Lower lobe of right lung (tissue), 2 donors: ENCODE measurements at regions not wholly inside any gene's neighbourhood (a gene's known extent, or its start where the extent isn't known, plus 50 kb on each side); places are given as distances from the start of the nearest gene placed in this dataset.
"Not testable (repeated sequence)": the region's sequence is repeated elsewhere in the genome, so short reads cannot be mapped to it uniquely, and the experiment has no call there.

ENCODE experiments used
- ATAC-seq, 2 donors: fragments of 200-7000 bp; cut with Tn5 transposase; one replicate each; pipeline ENCODE4 v1.9.1; 2020 to 2022; ENCODE audit warnings: mild to moderate bottlenecking in 2 of 2, moderate library complexity in 2 of 2
- DNase-seq: peaks from one replicate; pipeline ENCODE4 v3.0.0-alpha.2; 2020
- H3K27ac ChIP-seq: fragments of 200-600 bp; one replicate; pipeline ENCODE4 v1.8.0; 2022
- H3K27me3 ChIP-seq: fragments of 200-600 bp; one replicate; pipeline ENCODE4 v1.8.0; 2022; ENCODE audit warnings: low read depth
- H3K36me3 ChIP-seq: fragments of 200-600 bp; one replicate; pipeline ENCODE4 v1.8.0; 2022; ENCODE audit warnings: mild to moderate bottlenecking
- H3K4me1 ChIP-seq: fragments of 200-600 bp; one replicate; pipeline ENCODE4 v1.8.0; 2022
- H3K4me3 ChIP-seq: fragments of 200-600 bp; one replicate; pipeline ENCODE4 v1.8.0; 2022; ENCODE audit warnings: mild to moderate bottlenecking
- H3K9me3 ChIP-seq: fragments of 200-600 bp; one replicate; pipeline ENCODE4 v1.8.0; 2022
- CTCF ChIP-seq: fragments of 200-600 bp; IDR thresholded peaks from one replicate; pipeline ENCODE4 v1.8.0; 2022; ENCODE audit warnings: antibody characterized with exemption, mild to moderate bottlenecking
- intact Hi-C: fragments of 100-400 bp; cut with DNase I; formaldehyde crosslinking; loops from one replicate; pipeline ENCODE4 v1.11.0; 2022
- donor health status: DM: no; HTN: yes; CAD: no; lungs with severe emphysema.

DNA sequence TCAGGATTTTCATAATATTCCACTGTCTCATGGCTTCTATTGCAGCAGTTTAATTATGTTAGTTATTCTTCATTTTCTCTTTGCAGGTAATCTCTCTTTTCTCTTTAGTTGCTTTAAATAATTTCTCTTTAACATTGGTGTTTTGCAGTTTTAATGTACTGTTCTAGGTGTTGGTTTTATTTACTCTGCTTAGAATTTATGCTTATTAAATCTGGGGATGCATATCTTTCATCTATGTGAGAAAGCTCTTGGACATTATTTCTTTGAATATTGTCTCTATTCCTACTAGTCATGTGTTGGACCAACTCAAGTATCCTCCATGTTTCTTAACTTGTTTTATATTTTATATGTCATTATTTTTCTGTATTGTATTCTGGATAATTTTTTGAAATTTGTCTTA is 218.7 kb upstream of the TUT7 start:
- H3K27me3 ChIP-seq, result no peaks in the 10 kb centered on the region
- no peaks in the 10 kb centered on the region for H3K9me3 ChIP-seq
- no peak for TF ChIP-seq CTCF
- ATAC-seq (no peak), DNase-seq (no peak)
- no peak overlapping the region for H3K4me3 ChIP-seq
- intact Hi-C loops, result no loop called here
- no peaks in the 10 kb centered on the region for H3K4me1 ChIP-seq
- H3K36me3 ChIP-seq, result no peaks in the 10 kb centered on the region
- H3K27ac ChIP-seq, result no peak overlapping the region

GRCh38 chr9:86565603-86566002 is 211.4 kb upstream of the TUT7 start:
- H3K4me1 ChIP-seq, H3K4me3 ChIP-seq, intact Hi-C loops, H3K36me3 ChIP-seq, H3K27me3 ChIP-seq, H3K27ac ChIP-seq, ATAC-seq, DNase-seq, H3K9me3 ChIP-seq: not testable (repeated sequence)

- Histone ChIP-seq H3K4me3 (no peak overlapping the region), H3K4me1 (no peaks in the 10 kb centered on the region), H3K27me3 (peaks cover 4% of the 10 kb centered on the region), H3K36me3 (no peaks in the 10 kb centered on the region), H3K27ac (no peak overlapping the region), H3K9me3 (no peaks in the 10 kb centered on the region)
- intact Hi-C loops, result no loop called here
- no peak for TF ChIP-seq CTCF
- DNase-seq, result no peak
- ATAC-seq, result no peak
Measured at GRCh38 chr9:86563936-86564335, 209.7 kb upstream of the TUT7 start.

DNA sequence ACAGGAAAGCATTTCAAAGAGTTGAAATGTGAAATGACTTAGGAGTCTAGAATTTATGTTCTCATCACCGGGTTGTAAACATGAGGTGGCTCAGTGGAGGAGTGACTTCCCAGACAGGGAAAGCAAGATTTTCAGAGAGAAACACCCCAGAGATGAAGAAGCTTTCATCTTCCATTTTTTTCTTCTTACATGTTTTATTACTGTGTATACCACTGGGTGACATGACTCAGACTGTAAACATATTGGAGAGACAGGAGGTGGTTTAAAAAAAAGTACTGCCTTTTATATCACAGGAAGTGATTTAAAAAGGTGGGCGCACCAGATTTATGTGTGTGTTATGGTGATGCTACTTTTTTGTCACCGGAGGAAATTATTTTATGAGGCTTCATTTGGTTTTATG is 209.1 kb upstream of the TUT7 start:
- no peaks in the 10 kb centered on the region for H3K9me3 ChIP-seq
- TF ChIP-seq CTCF, result no peak
- H3K27ac ChIP-seq, result no peak overlapping the region
- H3K27me3 ChIP-seq, result peaks cover 4% of the 10 kb centered on the region
- H3K36me3 ChIP-seq, result no peaks in the 10 kb centered on the region
- no peak for DNase-seq
- intact Hi-C loops, result no loop called here
- ATAC-seq, result no peak
- H3K4me3 ChIP-seq, result no peak overlapping the region
- H3K4me1 ChIP-seq, result no peaks in the 10 kb centered on the region

- intact Hi-C loops, result no loop called here
- DNase-seq, result no peak
- no peaks in the 10 kb centered on the region for H3K36me3 ChIP-seq
- peaks cover 4% of the 10 kb centered on the region for H3K27me3 ChIP-seq
- H3K9me3 ChIP-seq, result no peaks in the 10 kb centered on the region
- H3K4me3 ChIP-seq, result no peak overlapping the region
- no peaks in the 10 kb centered on the region for H3K4me1 ChIP-seq
- TF ChIP-seq CTCF, result no peak
- no peak for ATAC-seq
- no peak overlapping the region for H3K27ac ChIP-seq
Measured at GRCh38 chr9:86562691-86563090, 208.5 kb upstream of the TUT7 start.

DNA sequence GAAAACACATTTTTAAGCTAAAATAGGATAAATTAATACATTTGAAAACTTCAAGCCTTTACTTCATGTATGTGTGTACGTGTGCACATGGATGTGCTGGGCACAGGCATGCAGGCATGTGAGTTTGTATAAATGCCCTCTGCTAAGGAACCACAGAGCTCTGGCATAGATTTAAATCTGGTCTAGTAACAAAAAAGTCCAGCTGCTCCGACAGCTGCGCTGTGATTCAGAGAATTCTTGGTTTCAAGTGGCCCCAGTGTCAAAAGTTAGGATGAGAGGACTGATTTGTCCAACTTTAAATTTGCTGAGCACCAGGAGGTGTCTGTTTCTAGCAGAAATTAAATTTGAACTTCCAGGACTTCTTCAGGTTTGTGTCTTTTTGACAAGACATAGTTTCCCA is 203.7 kb upstream of the TUT7 start:
- Histone ChIP-seq H3K9me3 (no peaks in the 10 kb centered on the region), H3K27me3 (peaks cover 4% of the 10 kb centered on the region), H3K4me1 (no peaks in the 10 kb centered on the region), H3K36me3 (no peaks in the 10 kb centered on the region), H3K4me3 (no peak overlapping the region), H3K27ac (no peak overlapping the region)
- intact Hi-C loops, result no loop called here
- ATAC-seq, result no peak
- no peak for DNase-seq
- no peak for TF ChIP-seq CTCF
